Stimulated activated memory B cell treated with anti-CD40 and anti-IgM and Interleukin-4, amounts not matched to agents 10 μg/mL and 1 μg/mL and 100 μg/mL, for 72 hours (primary cell): ENCODE measurements at regions not wholly inside any gene's neighbourhood (a gene's known extent, or its start where the extent isn't known, plus 50 kb on each side); places are given as distances from the start of the nearest gene placed in this dataset.

Experiments
- ATAC-seq: fragments of 150-1000 bp; cut with Tn5 transposase; 2 replicates; pipeline ENCODE4 v1.10.0; 2021
- H3K27ac Mint-ChIP-seq: one replicate; pipeline ENCODE4 v1.8.0; 2022; ENCODE audit warnings: mild to moderate bottlenecking, mixed read lengths
- H3K27me3 Mint-ChIP-seq: one replicate; pipeline ENCODE4 v1.8.0; 2022; ENCODE audit warnings: mixed read lengths
- H3K36me3 Mint-ChIP-seq: one replicate; pipeline ENCODE4 v1.8.0; 2022; ENCODE audit warnings: mixed read lengths
- H3K4me1 Mint-ChIP-seq: one replicate; pipeline ENCODE4 v1.8.0; 2022; ENCODE audit warnings: mixed read lengths
- H3K4me3 Mint-ChIP-seq: one replicate; pipeline ENCODE4 v1.8.0; 2022; ENCODE audit warnings: mild to moderate bottlenecking, moderate library complexity, mixed read lengths
- H3K9me3 Mint-ChIP-seq: one replicate; pipeline ENCODE4 v1.8.0; 2022; ENCODE audit warnings: mixed read lengths

- Mint-ChIP-seq H3K27ac (no peak overlapping the region), H3K27me3 (peaks cover 14% of the 10 kb centered on the region), H3K4me3 (no peak overlapping the region), H3K4me1 (no peaks in the 10 kb centered on the region), H3K36me3 (no peaks in the 10 kb centered on the region), H3K9me3 (no peaks in the 10 kb centered on the region)
- peak; percentile 5 for ATAC-seq
Observed at GRCh38 chr14:38873941-38874612, 229.0 kb downstream of the SEC23A start.

DNA sequence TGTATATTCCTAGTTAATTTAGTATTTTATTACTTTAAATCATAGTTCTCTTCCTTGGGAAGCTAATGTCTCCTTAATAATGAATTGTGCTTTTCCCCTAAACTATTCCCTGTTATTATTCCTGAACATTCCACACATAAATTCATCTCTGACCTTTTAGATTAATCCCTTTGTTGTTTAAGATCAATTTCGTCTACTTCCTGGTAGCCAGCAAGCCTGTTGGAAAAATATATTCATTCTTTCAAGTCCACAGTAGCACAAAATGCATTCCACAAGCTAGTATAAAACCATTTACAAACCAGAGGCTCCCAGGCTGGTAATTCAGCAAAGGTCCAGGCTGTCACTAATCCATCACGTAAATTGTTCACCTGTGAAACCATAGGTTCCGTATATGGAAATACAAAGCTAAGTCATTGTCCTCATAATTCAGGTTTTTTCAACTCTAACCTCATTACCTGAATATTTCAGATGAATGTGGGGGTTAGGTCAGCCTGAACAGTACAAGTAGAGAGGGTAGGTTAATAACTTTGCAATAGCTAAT lies 232.7 kb downstream of the SEC23A start:
- Mint-ChIP-seq H3K36me3 (no peaks in the 10 kb centered on the region), H3K4me3 (no peak overlapping the region), H3K27ac (no peak overlapping the region), H3K9me3 (no peaks in the 10 kb centered on the region), H3K4me1 (no peaks in the 10 kb centered on the region), H3K27me3 (no peaks in the 10 kb centered on the region)
- ATAC-seq: no peak

DNA sequence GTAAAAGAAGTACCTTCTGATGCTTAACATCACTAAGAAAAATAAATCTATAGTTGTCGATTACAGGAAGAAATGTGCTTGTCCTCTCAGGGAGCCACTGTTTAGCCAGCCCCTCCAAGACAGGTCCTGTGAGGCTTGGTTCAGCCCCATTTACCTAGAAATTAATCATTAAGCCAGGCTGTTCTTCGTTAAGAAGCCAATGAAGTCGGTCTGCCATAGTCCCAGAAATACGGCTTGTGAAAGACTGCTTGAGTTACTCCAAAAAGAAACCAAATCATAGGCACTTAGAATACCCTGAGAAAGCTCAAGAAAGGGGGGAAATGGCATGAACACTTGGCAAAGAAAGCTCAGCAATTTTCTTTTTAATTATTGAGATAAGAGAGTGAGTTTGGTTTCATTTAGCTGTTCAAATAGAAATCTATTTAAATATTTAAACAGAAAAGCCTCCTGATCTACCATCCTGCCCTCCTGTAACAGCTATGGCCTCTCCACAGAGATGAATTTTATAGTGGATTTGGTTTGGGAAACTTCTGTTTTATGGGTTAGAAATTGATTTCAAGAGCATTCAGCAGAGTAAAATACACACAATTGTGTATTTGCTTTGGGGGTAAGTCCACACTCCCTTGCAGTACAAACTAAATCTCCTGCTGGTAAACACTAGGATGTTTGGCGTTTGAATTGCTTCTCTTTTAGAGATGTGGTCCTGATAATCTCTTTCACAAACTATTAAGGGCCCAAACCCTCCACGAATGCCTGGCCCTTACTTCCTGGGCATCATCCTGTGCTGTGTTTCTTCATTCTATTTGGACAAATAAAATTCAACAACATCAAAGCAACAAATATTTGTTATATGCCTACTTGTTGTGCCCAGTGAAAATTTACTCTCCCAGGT lies 234.4 kb downstream of the SEC23A start:
- Mint-ChIP-seq H3K4me1 (no peaks in the 10 kb centered on the region), H3K36me3 (no peaks in the 10 kb centered on the region), H3K4me3 (no peak overlapping the region), H3K9me3 (peaks cover 3% of the 10 kb centered on the region), H3K27ac (no peak overlapping the region), H3K27me3 (no peaks in the 10 kb centered on the region)
- ATAC-seq: no peak

DNA sequence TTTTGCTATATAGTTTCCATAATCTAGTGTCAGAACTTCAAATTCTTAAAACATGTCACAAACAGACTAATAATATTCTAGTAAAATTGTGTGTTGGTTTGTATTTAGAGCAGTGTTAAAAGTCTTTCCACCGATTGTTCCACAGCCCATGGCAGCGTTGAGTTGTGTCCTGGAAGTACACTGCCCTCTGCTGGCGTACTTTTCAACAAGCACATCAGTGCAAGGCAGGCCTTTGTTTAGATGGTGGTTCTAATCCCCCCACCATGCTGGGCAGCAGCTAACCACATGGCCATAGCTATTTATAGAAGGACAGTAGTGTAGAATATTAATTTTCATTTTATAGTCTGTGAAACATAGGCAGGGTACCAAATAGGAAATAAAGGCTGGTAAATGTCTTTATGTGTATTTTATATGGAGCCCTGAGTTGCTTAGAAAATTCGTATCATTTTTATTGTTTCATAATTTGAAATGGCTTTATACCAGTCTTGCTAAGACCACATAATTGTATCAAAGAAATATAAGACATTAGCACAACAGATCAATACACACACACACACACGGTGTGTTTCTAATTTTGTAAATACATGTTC lies 235.4 kb downstream of the SEC23A start:
- peaks cover 3% of the 10 kb centered on the region for H3K9me3 Mint-ChIP-seq
- H3K4me1 Mint-ChIP-seq: no peaks in the 10 kb centered on the region
- no peak overlapping the region for H3K4me3 Mint-ChIP-seq
- ATAC-seq: peak; percentile 65
- no peak overlapping the region for H3K27ac Mint-ChIP-seq
- H3K27me3 Mint-ChIP-seq: no peaks in the 10 kb centered on the region
- no peaks in the 10 kb centered on the region for H3K36me3 Mint-ChIP-seq

GRCh38 chr14:38866461-38866860 lies 236.6 kb downstream of the SEC23A start:
- Mint-ChIP-seq H3K27me3 (peaks cover 2% of the 10 kb centered on the region), H3K4me3 (no peak overlapping the region), H3K4me1 (no peaks in the 10 kb centered on the region), H3K9me3 (peaks cover 5% of the 10 kb centered on the region), H3K27ac (no peak overlapping the region), H3K36me3 (no peaks in the 10 kb centered on the region)
- no peak for ATAC-seq

DNA sequence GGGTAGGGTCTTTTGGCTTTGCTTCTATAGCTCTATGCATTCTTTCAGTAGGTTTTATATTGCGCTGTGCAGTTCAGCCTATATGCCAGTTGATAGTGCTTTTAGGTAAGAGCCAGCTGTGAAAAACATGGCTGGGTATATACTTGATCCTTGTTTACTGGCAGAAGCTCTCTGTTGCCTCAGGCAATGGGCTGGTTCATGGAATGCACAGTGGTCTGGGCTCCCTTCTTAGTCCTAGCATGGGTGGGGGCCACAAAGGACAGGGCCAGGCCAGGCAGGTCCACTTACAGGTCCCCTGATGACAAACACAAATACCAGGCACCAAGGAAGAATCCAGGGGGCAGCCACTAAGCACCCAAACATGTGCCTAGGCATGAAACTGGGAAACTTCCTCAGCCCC lies 240.7 kb downstream of the SEC23A start:
- Mint-ChIP-seq H3K4me1 (no peaks in the 10 kb centered on the region), H3K27me3 (peaks cover 9% of the 10 kb centered on the region), H3K36me3 (no peaks in the 10 kb centered on the region), H3K4me3 (no peak overlapping the region), H3K9me3 (peaks cover 6% of the 10 kb centered on the region), H3K27ac (no peak overlapping the region)
- no peak for ATAC-seq

DNA sequence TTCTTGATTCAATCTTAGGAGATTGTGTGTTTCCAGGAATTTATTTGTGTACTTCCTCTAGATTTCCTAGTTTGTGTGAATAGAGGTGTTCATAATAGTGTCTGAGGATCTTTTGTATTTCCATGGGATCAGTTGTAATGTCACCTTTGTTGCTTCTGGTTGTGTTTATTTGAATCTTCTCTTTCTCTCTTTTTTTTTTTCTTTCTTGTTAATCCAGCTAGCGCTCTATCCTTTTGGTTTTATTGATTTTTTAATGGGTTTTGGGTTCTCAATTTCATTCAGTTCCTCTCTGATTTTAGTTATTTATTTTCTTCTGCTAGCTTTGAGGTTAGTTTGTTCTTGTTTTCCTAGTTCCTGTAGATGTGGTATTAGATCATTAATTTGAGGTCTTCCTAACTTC lies 242.5 kb downstream of the SEC23A start:
- H3K4me3 Mint-ChIP-seq: no peak overlapping the region
- H3K27ac Mint-ChIP-seq: no peak overlapping the region
- H3K27me3 Mint-ChIP-seq: peaks cover 9% of the 10 kb centered on the region
- ATAC-seq: no peak
- no peaks in the 10 kb centered on the region for H3K4me1 Mint-ChIP-seq
- H3K9me3 Mint-ChIP-seq: peaks cover 6% of the 10 kb centered on the region
- H3K36me3 Mint-ChIP-seq: no peaks in the 10 kb centered on the region

GRCh38 chr14:38856798-38857197 lies 246.2 kb downstream of the SEC23A start:
- Mint-ChIP-seq H3K27ac (no peak overlapping the region), H3K4me3 (no peak overlapping the region), H3K27me3 (peaks cover 9% of the 10 kb centered on the region), H3K9me3 (peaks cover 8% of the 10 kb centered on the region), H3K36me3 (no peaks in the 10 kb centered on the region), H3K4me1 (no peaks in the 10 kb centered on the region)
- no peak for ATAC-seq

- Mint-ChIP-seq H3K27ac (no peak overlapping the region), H3K9me3 (peaks cover 5% of the 10 kb centered on the region), H3K4me3 (no peak overlapping the region), H3K4me1 (no peaks in the 10 kb centered on the region), H3K36me3 (no peaks in the 10 kb centered on the region), H3K27me3 (no peaks in the 10 kb centered on the region)
- ATAC-seq: no peak
Observed at GRCh38 chr14:38855513-38855912, 247.5 kb downstream of the SEC23A start.

- peaks cover 5% of the 10 kb centered on the region for H3K9me3 Mint-ChIP-seq
- H3K36me3 Mint-ChIP-seq: no peaks in the 10 kb centered on the region
- no peaks in the 10 kb centered on the region for H3K27me3 Mint-ChIP-seq
- H3K4me1 Mint-ChIP-seq: no peaks in the 10 kb centered on the region
- H3K27ac Mint-ChIP-seq: no peak overlapping the region
- H3K4me3 Mint-ChIP-seq: no peak overlapping the region
- no peak for ATAC-seq
Observed at GRCh38 chr14:38851111-38851510, 251.9 kb downstream of the SEC23A start.

GRCh38 chr14:38850664-38851063 lies 252.4 kb downstream of the SEC23A start:
- H3K27ac Mint-ChIP-seq: no peak overlapping the region
- H3K4me3 Mint-ChIP-seq: no peak overlapping the region
- H3K9me3 Mint-ChIP-seq: peaks cover 5% of the 10 kb centered on the region
- no peaks in the 10 kb centered on the region for H3K4me1 Mint-ChIP-seq
- ATAC-seq: no peak
- no peaks in the 10 kb centered on the region for H3K36me3 Mint-ChIP-seq
- no peaks in the 10 kb centered on the region for H3K27me3 Mint-ChIP-seq

DNA sequence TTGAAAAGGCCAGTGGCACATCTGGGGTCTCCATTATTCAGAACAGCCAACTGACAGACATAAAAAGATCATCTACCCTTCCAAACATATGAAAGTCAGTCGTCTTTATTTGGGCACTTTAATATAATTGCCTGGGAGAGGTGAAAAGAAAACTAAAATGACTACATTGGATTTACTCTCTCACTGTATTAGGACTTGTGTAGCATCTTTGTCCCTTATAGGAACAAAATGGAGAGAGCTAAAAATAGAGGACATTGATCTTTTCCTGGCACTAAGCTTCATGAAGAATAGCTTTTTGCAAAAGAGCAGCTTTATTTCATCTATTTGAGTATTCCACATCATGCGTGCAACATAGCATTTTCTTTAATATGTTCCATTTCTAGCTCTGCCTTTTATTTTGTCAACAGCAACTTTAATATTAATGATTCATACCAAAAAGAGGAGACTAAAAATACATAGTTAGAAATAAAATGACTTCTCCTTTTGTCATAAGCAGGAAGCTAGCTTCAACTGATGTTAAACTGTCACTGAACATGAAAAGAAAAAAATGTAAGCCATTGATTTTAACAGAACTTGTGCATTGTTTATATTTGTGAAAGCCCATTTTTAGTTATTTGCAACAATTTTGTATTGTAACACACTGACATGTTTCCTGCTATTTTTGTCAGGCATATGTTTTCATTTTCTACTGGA lies 254.6 kb downstream of the SEC23A start:
- no peaks in the 10 kb centered on the region for H3K36me3 Mint-ChIP-seq
- ATAC-seq: no peak
- no peak overlapping the region for H3K4me3 Mint-ChIP-seq
- H3K9me3 Mint-ChIP-seq: peaks cover 5% of the 10 kb centered on the region
- H3K27ac Mint-ChIP-seq: no peak overlapping the region
- H3K27me3 Mint-ChIP-seq: no peaks in the 10 kb centered on the region
- H3K4me1 Mint-ChIP-seq: no peaks in the 10 kb centered on the region

- Mint-ChIP-seq H3K9me3 (peaks cover under 1% of the 10 kb centered on the region), H3K4me1 (no peaks in the 10 kb centered on the region), H3K27me3 (no peaks in the 10 kb centered on the region), H3K4me3 (no peak overlapping the region), H3K36me3 (no peaks in the 10 kb centered on the region), H3K27ac (no peak overlapping the region)
- ATAC-seq: no peak
Observed at GRCh38 chr14:38847161-38847560, 255.9 kb downstream of the SEC23A start.

GRCh38 chr14:38839694-38840365 lies 263.2 kb downstream of the SEC23A start:
- H3K27ac Mint-ChIP-seq: no peak overlapping the region
- no peaks in the 10 kb centered on the region for H3K9me3 Mint-ChIP-seq
- H3K4me3 Mint-ChIP-seq: no peak overlapping the region
- H3K36me3 Mint-ChIP-seq: no peaks in the 10 kb centered on the region
- H3K27me3 Mint-ChIP-seq: no peaks in the 10 kb centered on the region
- ATAC-seq: no peak
- H3K4me1 Mint-ChIP-seq: no peaks in the 10 kb centered on the region

GRCh38 chr14:38838979-38839323 lies 264.1 kb downstream of the SEC23A start:
- Mint-ChIP-seq H3K27me3 (no peaks in the 10 kb centered on the region), H3K36me3 (no peaks in the 10 kb centered on the region), H3K4me3 (no peak overlapping the region), H3K9me3 (no peaks in the 10 kb centered on the region), H3K4me1 (no peaks in the 10 kb centered on the region), H3K27ac (no peak overlapping the region)
- no peak for ATAC-seq
